Endothelial cell of umbilical vein (primary cell): ENCODE measurements at regions not wholly inside any gene's neighbourhood (a gene's known extent, or its start where the extent isn't known, plus 50 kb on each side); places are given as distances from the start of the nearest gene placed in this dataset.

Experiments used
- CTCF ChIP-seq, 2 donors: IDR thresholded peaks; 1 replicate in 1 of 2; 2 replicates in 1 of 2; pipeline ENCODE4 v1.5.1; 2011; ENCODE audit warnings: low read length in 2 of 2, mild to moderate bottlenecking in 2 of 2, moderate library complexity in 2 of 2, control low read depth in 1 of 2, inconsistent platforms in 1 of 2, low read depth in 1 of 2; ENCODE audit not compliant: insufficient read depth in 1 of 2; ENCODE audit errors: extremely low read depth in 1 of 2
- EZH2 ChIP-seq: IDR thresholded peaks from 2 replicates; pipeline ENCODE4 v1.6.1; 2012; ENCODE audit warnings: borderline replicate concordance, low read depth, mild to moderate bottlenecking, moderate library complexity, low read length, inconsistent platforms; ENCODE audit not compliant: severe bottlenecking
- FOS ChIP-seq: IDR thresholded peaks from 2 replicates; pipeline ENCODE4 v1.6.1; 2011; ENCODE audit warnings: mild to moderate bottlenecking, low read length, moderate library complexity, borderline replicate concordance; ENCODE audit not compliant: insufficient read depth
- POLR2A ChIP-seq: IDR thresholded peaks from 2 replicates; pipeline ENCODE4 v1.6.1; 2012; ENCODE audit warnings: low read depth, mild to moderate bottlenecking, control low read depth, low read length
- POLR2AphosphoS5 ChIP-seq: IDR thresholded peaks from 2 replicates; pipeline ENCODE4 v1.6.1; 2012; ENCODE audit warnings: low read depth, mild to moderate bottlenecking, control low read depth, low read length, moderate library complexity; ENCODE audit not compliant: insufficient read depth

- TF ChIP-seq EZH2 (no peak), CTCF (IDR thresholded peaks at IDR 0.05; ENCODE audit: extremely low read depth in 1 of 2, insufficient read depth in 1 of 2, low read depth in 1 of 2, low read length in 2 of 2) (no peak), POLR2A (no peak), POLR2AphosphoS5 (no peak), FOS (no peak)
Observed at GRCh38 chr5:91232523-91232922, 150.6 kb downstream of the ARRDC3 start.
